ENCODE measurements at regions not wholly inside any gene's neighbourhood (a gene's known extent, or its start where the extent isn't known, plus 50 kb on each side); places are given as distances from the start of the nearest gene placed in this dataset.

DNA sequence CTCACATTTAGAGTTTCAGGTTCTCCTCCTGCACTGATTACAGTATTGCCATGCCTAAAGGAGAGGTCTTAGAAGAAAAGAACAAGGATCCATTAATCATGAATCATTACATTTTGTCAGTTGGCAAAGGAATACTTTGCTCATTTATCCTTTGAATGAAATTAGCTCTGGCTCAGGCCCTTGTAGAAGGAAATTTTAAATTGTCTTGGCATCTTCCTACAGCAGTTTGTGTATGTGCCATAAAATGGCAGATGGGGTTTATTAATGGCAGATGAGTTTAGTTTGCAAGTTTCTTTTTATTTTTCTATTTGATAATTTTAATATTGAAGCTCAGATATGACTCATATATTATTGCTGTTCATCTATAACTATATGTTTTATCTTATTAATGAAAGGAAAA, 181.2 kb upstream of the EPHA3 start:
- TF ChIP-seq CTCF (IDR thresholded peaks at IDR 0.05) (no peak), POLR2A (IDR thresholded peaks at IDR 0.05) (no peak), POLR2AphosphoS5 (IDR thresholded peaks at IDR 0.05) (no peak)

Measured in stomach (tissue), 4 donors.